Gastroesophageal sphincter (tissue), 3 donors: ENCODE measurements at regions not wholly inside any gene's neighbourhood (a gene's known extent, or its start where the extent isn't known, plus 50 kb on each side); places are given as distances from the start of the nearest gene placed in this dataset.

ENCODE experiments used
- POLR2A ChIP-seq, 2 donors: fragments of 450-650 bp; IDR thresholded peaks; one replicate each; pipeline ENCODE4 v1.6.1; 2017; ENCODE audit warnings: antibody characterized with exemption in 2 of 2, mild to moderate bottlenecking in 2 of 2, moderate library complexity in 1 of 2
- POLR2AphosphoS5 ChIP-seq: sonication (generic); formaldehyde crosslinking; IDR thresholded peaks from one replicate; pipeline ENCODE4 v1.6.1; 2017; ENCODE audit warnings: antibody characterized with exemption
- TF ChIP-seq, protein P1 (sequence below), 4 experiments: fragments of 200-600 bp in 2 of 4; fragments of 450-650 bp in 2 of 4; sonication (generic) in 1 of 4; IDR thresholded peaks; one replicate each; pipeline ENCODE4 v1.5.1; 2017 to 2019; ENCODE audit warnings: antibody characterized with exemption in 4 of 4, mild to moderate bottlenecking in 2 of 4, moderate library complexity in 2 of 4

DNA sequence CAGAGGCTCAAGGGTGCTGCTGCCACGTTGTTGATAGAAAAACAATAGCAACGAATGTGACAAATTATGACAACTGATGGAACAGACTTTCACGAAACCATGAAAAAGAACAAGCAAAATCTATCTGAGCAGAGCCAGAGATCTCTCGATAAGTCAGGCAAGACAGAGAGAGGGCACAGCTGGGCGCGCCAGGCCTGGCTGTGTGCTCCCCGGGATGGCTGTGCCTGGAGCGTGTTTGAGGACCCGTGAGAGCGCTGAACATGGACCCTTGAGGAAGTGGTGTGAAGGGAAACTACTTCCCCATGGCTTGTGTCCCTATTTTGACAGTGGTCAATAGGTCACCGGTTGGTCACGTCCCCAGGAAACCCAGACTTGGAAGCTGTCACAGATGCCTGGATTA lies 83.1 kb upstream of the FGF3 start:
- TF ChIP-seq, protein P1, sequence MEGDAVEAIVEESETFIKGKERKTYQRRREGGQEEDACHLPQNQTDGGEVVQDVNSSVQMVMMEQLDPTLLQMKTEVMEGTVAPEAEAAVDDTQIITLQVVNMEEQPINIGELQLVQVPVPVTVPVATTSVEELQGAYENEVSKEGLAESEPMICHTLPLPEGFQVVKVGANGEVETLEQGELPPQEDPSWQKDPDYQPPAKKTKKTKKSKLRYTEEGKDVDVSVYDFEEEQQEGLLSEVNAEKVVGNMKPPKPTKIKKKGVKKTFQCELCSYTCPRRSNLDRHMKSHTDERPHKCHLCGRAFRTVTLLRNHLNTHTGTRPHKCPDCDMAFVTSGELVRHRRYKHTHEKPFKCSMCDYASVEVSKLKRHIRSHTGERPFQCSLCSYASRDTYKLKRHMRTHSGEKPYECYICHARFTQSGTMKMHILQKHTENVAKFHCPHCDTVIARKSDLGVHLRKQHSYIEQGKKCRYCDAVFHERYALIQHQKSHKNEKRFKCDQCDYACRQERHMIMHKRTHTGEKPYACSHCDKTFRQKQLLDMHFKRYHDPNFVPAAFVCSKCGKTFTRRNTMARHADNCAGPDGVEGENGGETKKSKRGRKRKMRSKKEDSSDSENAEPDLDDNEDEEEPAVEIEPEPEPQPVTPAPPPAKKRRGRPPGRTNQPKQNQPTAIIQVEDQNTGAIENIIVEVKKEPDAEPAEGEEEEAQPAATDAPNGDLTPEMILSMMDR (IDR thresholded peaks at IDR 0.05), result no peak
- TF ChIP-seq POLR2AphosphoS5, result no peak
- TF ChIP-seq POLR2A (IDR thresholded peaks at IDR 0.05), result no peak
